Panc1 (cell line): ENCODE measurements at regions not wholly inside any gene's neighbourhood (a gene's known extent, or its start where the extent isn't known, plus 50 kb on each side); places are given as distances from the start of the nearest gene placed in this dataset.

Experiments
- POLR2AphosphoS5 ChIP-seq: IDR thresholded peaks from 2 replicates; pipeline ENCODE4 v1.6.1; 2012; ENCODE audit warnings: mild to moderate bottlenecking, low read depth, low read length, moderate library complexity
- SIN3A ChIP-seq: IDR thresholded peaks from 2 replicates; pipeline ENCODE4 v1.6.1; 2012; ENCODE audit warnings: low read depth, mild to moderate bottlenecking, low read length, moderate library complexity, borderline replicate concordance; ENCODE audit not compliant: insufficient read depth
- TCF7L2 ChIP-seq: IDR thresholded peaks from 2 replicates; pipeline ENCODE4 v1.6.1; 2011; ENCODE audit warnings: mild to moderate bottlenecking, low read depth, low read length, inconsistent platforms
- TF ChIP-seq, protein P1 (sequence below): fragments of 450-650 bp; IDR thresholded peaks from 2 replicates; pipeline ENCODE4 v1.5.1; 2017; ENCODE audit warnings: mild to moderate bottlenecking
- TF ChIP-seq, protein P2 (sequence below), 2 experiments: IDR thresholded peaks; 2 replicates each; pipeline ENCODE4 v1.6.1; 2011 to 2012; ENCODE audit warnings: low read depth in 2 of 2, control low read depth in 1 of 2, low read length in 1 of 2, mild to moderate bottlenecking in 1 of 2, moderate library complexity in 1 of 2; ENCODE audit not compliant: insufficient read depth in 1 of 2

DNA sequence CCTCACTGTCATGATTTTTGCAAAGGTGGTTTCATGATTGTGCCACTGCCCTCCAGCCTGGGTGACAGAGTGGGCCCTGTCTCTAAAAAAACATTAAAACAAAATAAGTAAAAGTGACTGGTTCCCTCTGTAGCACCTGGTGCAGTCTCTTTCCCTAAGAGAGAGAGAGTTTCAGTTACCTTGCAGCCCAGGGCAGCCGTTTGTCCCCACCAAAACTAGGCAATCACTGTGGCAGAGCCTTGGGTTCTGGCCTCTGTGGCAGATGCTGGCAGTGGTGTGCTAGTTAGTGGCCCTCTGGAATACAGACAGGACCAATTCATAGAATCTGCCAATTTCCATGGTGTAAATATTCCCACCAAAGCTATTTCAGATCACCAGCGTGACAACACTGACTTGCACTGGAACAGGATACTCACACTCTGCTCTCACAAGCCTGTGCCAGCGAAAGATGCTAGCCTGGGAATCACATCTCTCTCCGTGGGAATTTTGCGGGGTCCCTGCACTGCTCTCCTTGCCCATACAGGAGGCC lies 108.7 kb downstream of the TLR5 start:
- TF ChIP-seq, protein P1, sequence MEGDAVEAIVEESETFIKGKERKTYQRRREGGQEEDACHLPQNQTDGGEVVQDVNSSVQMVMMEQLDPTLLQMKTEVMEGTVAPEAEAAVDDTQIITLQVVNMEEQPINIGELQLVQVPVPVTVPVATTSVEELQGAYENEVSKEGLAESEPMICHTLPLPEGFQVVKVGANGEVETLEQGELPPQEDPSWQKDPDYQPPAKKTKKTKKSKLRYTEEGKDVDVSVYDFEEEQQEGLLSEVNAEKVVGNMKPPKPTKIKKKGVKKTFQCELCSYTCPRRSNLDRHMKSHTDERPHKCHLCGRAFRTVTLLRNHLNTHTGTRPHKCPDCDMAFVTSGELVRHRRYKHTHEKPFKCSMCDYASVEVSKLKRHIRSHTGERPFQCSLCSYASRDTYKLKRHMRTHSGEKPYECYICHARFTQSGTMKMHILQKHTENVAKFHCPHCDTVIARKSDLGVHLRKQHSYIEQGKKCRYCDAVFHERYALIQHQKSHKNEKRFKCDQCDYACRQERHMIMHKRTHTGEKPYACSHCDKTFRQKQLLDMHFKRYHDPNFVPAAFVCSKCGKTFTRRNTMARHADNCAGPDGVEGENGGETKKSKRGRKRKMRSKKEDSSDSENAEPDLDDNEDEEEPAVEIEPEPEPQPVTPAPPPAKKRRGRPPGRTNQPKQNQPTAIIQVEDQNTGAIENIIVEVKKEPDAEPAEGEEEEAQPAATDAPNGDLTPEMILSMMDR, result no peak
- TF ChIP-seq, protein P2, sequence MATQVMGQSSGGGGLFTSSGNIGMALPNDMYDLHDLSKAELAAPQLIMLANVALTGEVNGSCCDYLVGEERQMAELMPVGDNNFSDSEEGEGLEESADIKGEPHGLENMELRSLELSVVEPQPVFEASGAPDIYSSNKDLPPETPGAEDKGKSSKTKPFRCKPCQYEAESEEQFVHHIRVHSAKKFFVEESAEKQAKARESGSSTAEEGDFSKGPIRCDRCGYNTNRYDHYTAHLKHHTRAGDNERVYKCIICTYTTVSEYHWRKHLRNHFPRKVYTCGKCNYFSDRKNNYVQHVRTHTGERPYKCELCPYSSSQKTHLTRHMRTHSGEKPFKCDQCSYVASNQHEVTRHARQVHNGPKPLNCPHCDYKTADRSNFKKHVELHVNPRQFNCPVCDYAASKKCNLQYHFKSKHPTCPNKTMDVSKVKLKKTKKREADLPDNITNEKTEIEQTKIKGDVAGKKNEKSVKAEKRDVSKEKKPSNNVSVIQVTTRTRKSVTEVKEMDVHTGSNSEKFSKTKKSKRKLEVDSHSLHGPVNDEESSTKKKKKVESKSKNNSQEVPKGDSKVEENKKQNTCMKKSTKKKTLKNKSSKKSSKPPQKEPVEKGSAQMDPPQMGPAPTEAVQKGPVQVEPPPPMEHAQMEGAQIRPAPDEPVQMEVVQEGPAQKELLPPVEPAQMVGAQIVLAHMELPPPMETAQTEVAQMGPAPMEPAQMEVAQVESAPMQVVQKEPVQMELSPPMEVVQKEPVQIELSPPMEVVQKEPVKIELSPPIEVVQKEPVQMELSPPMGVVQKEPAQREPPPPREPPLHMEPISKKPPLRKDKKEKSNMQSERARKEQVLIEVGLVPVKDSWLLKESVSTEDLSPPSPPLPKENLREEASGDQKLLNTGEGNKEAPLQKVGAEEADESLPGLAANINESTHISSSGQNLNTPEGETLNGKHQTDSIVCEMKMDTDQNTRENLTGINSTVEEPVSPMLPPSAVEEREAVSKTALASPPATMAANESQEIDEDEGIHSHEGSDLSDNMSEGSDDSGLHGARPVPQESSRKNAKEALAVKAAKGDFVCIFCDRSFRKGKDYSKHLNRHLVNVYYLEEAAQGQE (IDR thresholded peaks at IDR 0.05; ENCODE audit: insufficient read depth in 1 of 2, low read depth in 2 of 2, low read length in 1 of 2), result no peak
- TF ChIP-seq POLR2AphosphoS5, result no peak
- no peak for TF ChIP-seq SIN3A
- TF ChIP-seq TCF7L2, result no peak
